ENCODE measurements at regions not wholly inside any gene's neighbourhood (a gene's known extent, or its start where the extent isn't known, plus 50 kb on each side); places are given as distances from the start of the nearest gene placed in this dataset.

- H3K4me1 ChIP-seq (ENCODE audit: low read length): no peaks in the 10 kb centered on the region
- H3K27ac ChIP-seq (ENCODE audit: low read length): no peak overlapping the region
- H3K9me2 ChIP-seq (replicated peaks; ENCODE audit: insufficient read depth, low read length): no peaks in the 10 kb centered on the region
- H3K9me3 ChIP-seq (replicated peaks; ENCODE audit: insufficient read depth, low read length): no peaks in the 10 kb centered on the region
- DNase-seq: no peak
- H3K9ac ChIP-seq (ENCODE audit: low read length): no peak overlapping the region
- H3K4me2 ChIP-seq (ENCODE audit: low read depth, low read length): no peak overlapping the region
- H3K36me3 ChIP-seq (replicated peaks; ENCODE audit: insufficient read depth, low read length): no peaks in the 10 kb centered on the region
- no peak overlapping the region for H3K4me3 ChIP-seq (ENCODE audit: low read length)
- H2AFZ ChIP-seq (ENCODE audit: low read length): no peak overlapping the region
- H3F3A ChIP-seq (ENCODE audit: insufficient read depth, low read length): no peaks in the 10 kb centered on the region
- TF ChIP-seq EZH2 (optimal IDR thresholded peaks at IDR 0.05; ENCODE audit: low read depth, low read length): no peak
- TF ChIP-seq CTCF (IDR thresholded peaks at IDR 0.05; ENCODE audit: low read length): no peak
- TF ChIP-seq EZH2phosphoT487 (IDR thresholded peaks at IDR 0.05; ENCODE audit: low read length): no peak
- no peaks in the 10 kb centered on the region for H3K27me3 ChIP-seq (replicated peaks; ENCODE audit: insufficient read depth, low read length)
- H3K79me2 ChIP-seq (ENCODE audit: low read length): no peaks in the 10 kb centered on the region
- H4K20me1 ChIP-seq (ENCODE audit: insufficient read depth, low read length): no peaks in the 10 kb centered on the region
Measured at GRCh38 chr3:59631482-59631881, 581.7 kb upstream of the CFAP20DC start.

GRCh38 chr3:59621037-59621436 lies 571.2 kb upstream of the CFAP20DC start:
- Histone ChIP-seq H3K27me3 (replicated peaks; ENCODE audit: insufficient read depth, low read length) (no peaks in the 10 kb centered on the region), H3K9me3 (replicated peaks; ENCODE audit: insufficient read depth, low read length) (no peaks in the 10 kb centered on the region), H3K4me2 (ENCODE audit: low read depth, low read length) (no peak overlapping the region), H2AFZ (ENCODE audit: low read length) (no peak overlapping the region), H3F3A (ENCODE audit: insufficient read depth, low read length) (no peaks in the 10 kb centered on the region), H3K36me3 (replicated peaks; ENCODE audit: insufficient read depth, low read length) (no peaks in the 10 kb centered on the region), H3K79me2 (ENCODE audit: low read length) (no peaks in the 10 kb centered on the region), H3K4me1 (ENCODE audit: low read length) (no peaks in the 10 kb centered on the region), H3K9me2 (replicated peaks; ENCODE audit: insufficient read depth, low read length) (no peaks in the 10 kb centered on the region), H3K9ac (ENCODE audit: low read length) (no peak overlapping the region), H3K4me3 (ENCODE audit: low read length) (no peak overlapping the region), H3K27ac (ENCODE audit: low read length) (no peak overlapping the region), H4K20me1 (ENCODE audit: insufficient read depth, low read length) (no peaks in the 10 kb centered on the region)
- TF ChIP-seq CTCF (IDR thresholded peaks at IDR 0.05; ENCODE audit: low read length) (no peak), EZH2 (optimal IDR thresholded peaks at IDR 0.05; ENCODE audit: low read depth, low read length) (no peak), EZH2phosphoT487 (IDR thresholded peaks at IDR 0.05; ENCODE audit: low read length) (no peak)
- DNase-seq: no peak

GRCh38 chr3:59620325-59620724 lies 570.5 kb upstream of the CFAP20DC start:
- no peaks in the 10 kb centered on the region for H3K9me3 ChIP-seq (replicated peaks; ENCODE audit: insufficient read depth, low read length)
- H2AFZ ChIP-seq (ENCODE audit: low read length): no peak overlapping the region
- TF ChIP-seq CTCF (IDR thresholded peaks at IDR 0.05; ENCODE audit: low read length) (no peak), EZH2phosphoT487 (IDR thresholded peaks at IDR 0.05; ENCODE audit: low read length) (no peak), EZH2 (optimal IDR thresholded peaks at IDR 0.05; ENCODE audit: low read depth, low read length) (no peak)
- no peaks in the 10 kb centered on the region for H3K27me3 ChIP-seq (replicated peaks; ENCODE audit: insufficient read depth, low read length)
- H3K4me2 ChIP-seq (ENCODE audit: low read depth, low read length): no peak overlapping the region
- no peak overlapping the region for H3K27ac ChIP-seq (ENCODE audit: low read length)
- H3K9me2 ChIP-seq (replicated peaks; ENCODE audit: insufficient read depth, low read length): no peaks in the 10 kb centered on the region
- no peak overlapping the region for H3K4me3 ChIP-seq (ENCODE audit: low read length)
- no peaks in the 10 kb centered on the region for H3K36me3 ChIP-seq (replicated peaks; ENCODE audit: insufficient read depth, low read length)
- H3F3A ChIP-seq (ENCODE audit: insufficient read depth, low read length): no peaks in the 10 kb centered on the region
- no peak for DNase-seq
- no peaks in the 10 kb centered on the region for H4K20me1 ChIP-seq (ENCODE audit: insufficient read depth, low read length)
- no peaks in the 10 kb centered on the region for H3K79me2 ChIP-seq (ENCODE audit: low read length)
- no peaks in the 10 kb centered on the region for H3K4me1 ChIP-seq (ENCODE audit: low read length)
- no peak overlapping the region for H3K9ac ChIP-seq (ENCODE audit: low read length)

GRCh38 chr3:59612444-59612715 lies 562.6 kb upstream of the CFAP20DC start:
- H3K27me3 ChIP-seq (replicated peaks; ENCODE audit: insufficient read depth, low read length): no peaks in the 10 kb centered on the region
- H3K4me2 ChIP-seq (ENCODE audit: low read depth, low read length): no peak overlapping the region

More at GRCh38 chr3:59612444-59612715, 562.6 kb upstream of the CFAP20DC start:
- Histone ChIP-seq H3K4me3 (ENCODE audit: low read length) (no peak overlapping the region), H3K9ac (ENCODE audit: low read length) (no peak overlapping the region), H3K9me2 (replicated peaks; ENCODE audit: insufficient read depth, low read length) (no peaks in the 10 kb centered on the region), H3K27ac (ENCODE audit: low read length) (no peak overlapping the region), H3K79me2 (ENCODE audit: low read length) (no peaks in the 10 kb centered on the region), H2AFZ (ENCODE audit: low read length) (no peak overlapping the region), H3K9me3 (replicated peaks; ENCODE audit: insufficient read depth, low read length) (no peaks in the 10 kb centered on the region), H3K36me3 (replicated peaks; ENCODE audit: insufficient read depth, low read length) (no peaks in the 10 kb centered on the region), H3K4me1 (ENCODE audit: low read length) (no peaks in the 10 kb centered on the region), H4K20me1 (ENCODE audit: insufficient read depth, low read length) (no peaks in the 10 kb centered on the region), H3F3A (ENCODE audit: insufficient read depth, low read length) (no peaks in the 10 kb centered on the region)
- TF ChIP-seq EZH2 (optimal IDR thresholded peaks at IDR 0.05; ENCODE audit: low read depth, low read length) (no peak), EZH2phosphoT487 (IDR thresholded peaks at IDR 0.05; ENCODE audit: low read length) (no peak), CTCF (IDR thresholded peaks at IDR 0.05; ENCODE audit: low read length) (no peak)
- no peak for DNase-seq

All from MM.1S (cell line).